Mesenchymal stem cell (in vitro differentiated cells and primary cell): ENCODE measurements at regions not wholly inside any gene's neighbourhood (a gene's known extent, or its start where the extent isn't known, plus 50 kb on each side); places are given as distances from the start of the nearest gene placed in this dataset.

Experiments
- DNase-seq: peaks from one replicate; pipeline ENCODE4 v3.0.0-alpha.2; 2013
- H2AFZ ChIP-seq: one replicate; pipeline ENCODE4 v1.6.1; 2013; ENCODE audit warnings: low read depth, mild to moderate bottlenecking, control low read depth, inconsistent platforms, low read length, moderate library complexity
- H2AK5ac ChIP-seq: 2 replicates; pipeline ENCODE4 v1.6.1; 2013; ENCODE audit warnings: low read length, moderate library complexity, mild to moderate bottlenecking, inconsistent platforms; ENCODE audit not compliant: severe bottlenecking
- H2BK120ac ChIP-seq: one replicate; pipeline ENCODE4 v1.6.1; 2013; ENCODE audit warnings: low read depth, mild to moderate bottlenecking, inconsistent platforms, low read length, moderate library complexity
- H2BK12ac ChIP-seq, 2 experiments: one replicate each; pipeline ENCODE4 v1.6.1; 2013; ENCODE audit warnings: inconsistent platforms in 2 of 2, low read length in 2 of 2, mild to moderate bottlenecking in 2 of 2, moderate library complexity in 2 of 2, control low read depth in 1 of 2
- H2BK15ac ChIP-seq: one replicate; pipeline ENCODE4 v1.6.1; 2013; ENCODE audit warnings: mild to moderate bottlenecking, low read depth, inconsistent platforms; ENCODE audit not compliant: poor library complexity, severe bottlenecking
- H2BK5ac ChIP-seq: 2 replicates; pipeline ENCODE4 v1.6.1; 2013; ENCODE audit warnings: low read depth, mild to moderate bottlenecking, low read length, control low read depth, inconsistent platforms; ENCODE audit not compliant: poor library complexity, severe bottlenecking
- H3K14ac ChIP-seq, 2 experiments: one replicate each; pipeline ENCODE4 v1.6.1; 2013; ENCODE audit warnings: inconsistent platforms in 2 of 2, low read length in 2 of 2, control low read depth in 1 of 2, mild to moderate bottlenecking in 1 of 2, moderate library complexity in 1 of 2
- H3K18ac ChIP-seq, 2 experiments: one replicate each; pipeline ENCODE4 v1.6.1; 2013; ENCODE audit warnings: inconsistent platforms in 2 of 2, low read length in 2 of 2, control low read depth in 1 of 2, low read depth in 1 of 2, mild to moderate bottlenecking in 1 of 2
- H3K23ac ChIP-seq, 2 experiments: one replicate each; pipeline ENCODE4 v1.6.1; 2013; ENCODE audit warnings: inconsistent platforms in 2 of 2, low read length in 2 of 2, mild to moderate bottlenecking in 2 of 2, moderate library complexity in 2 of 2, control low read depth in 1 of 2
- H3K27ac ChIP-seq: 2 replicates; pipeline ENCODE4 v1.5.1; 2013; ENCODE audit warnings: mild to moderate bottlenecking, moderate library complexity, low read length, control low read depth, inconsistent platforms; ENCODE audit not compliant: poor library complexity, severe bottlenecking
- H3K27me3 ChIP-seq, 2 experiments: 2 replicates each; pipeline versions ENCODE4 v1.6.1 to v1.7.0; 2013; ENCODE audit warnings: low read length in 2 of 2, mild to moderate bottlenecking in 2 of 2, moderate library complexity in 2 of 2, control low read depth in 1 of 2, inconsistent platforms in 1 of 2; ENCODE audit not compliant: control insufficient read depth in 1 of 2, insufficient read depth in 1 of 2
- H3K36me3 ChIP-seq, 2 experiments: 2 replicates each; pipeline versions ENCODE4 v1.6.1 to v1.7.0; 2013; ENCODE audit warnings: low read length in 2 of 2, control low read depth in 1 of 2, inconsistent platforms in 1 of 2, low read depth in 1 of 2, mild to moderate bottlenecking in 1 of 2; ENCODE audit not compliant: insufficient read depth in 2 of 2, control insufficient read depth in 1 of 2
- H3K4ac ChIP-seq, 2 experiments: one replicate each; pipeline ENCODE4 v1.6.1; 2013; ENCODE audit warnings: inconsistent platforms in 2 of 2, low read length in 2 of 2, mild to moderate bottlenecking in 2 of 2, moderate library complexity in 2 of 2, control low read depth in 1 of 2, low read depth in 1 of 2
- H3K4me1 ChIP-seq: 2 replicates; pipeline ENCODE4 v1.6.1; 2013; ENCODE audit warnings: low read depth, low read length, control low read depth; ENCODE audit not compliant: control insufficient read depth, insufficient read depth
- H3K4me2 ChIP-seq: 2 replicates; pipeline ENCODE4 v1.6.1; 2013; ENCODE audit warnings: low read length, mild to moderate bottlenecking, inconsistent platforms; ENCODE audit not compliant: poor library complexity, severe bottlenecking
- H3K4me3 ChIP-seq, 2 experiments: 2 replicates each; pipeline versions ENCODE4 v1.5.1 to v1.7.0; 2013; ENCODE audit warnings: low read length in 2 of 2, mild to moderate bottlenecking in 2 of 2, control low read depth in 1 of 2, low read depth in 1 of 2; ENCODE audit not compliant: insufficient read depth in 1 of 2
- H3K79me1 ChIP-seq: replicated peaks from 2 replicates; pipeline ENCODE4 v1.6.1; 2013; ENCODE audit warnings: mild to moderate bottlenecking, control low read depth, low read length, inconsistent platforms; ENCODE audit not compliant: poor library complexity, severe bottlenecking
- H3K9ac ChIP-seq: 2 replicates; pipeline ENCODE4 v1.7.0; 2013; ENCODE audit warnings: mild to moderate bottlenecking, low read length, moderate library complexity
- H3K9me3 ChIP-seq: 2 replicates; pipeline ENCODE4 v1.7.0; 2013; ENCODE audit warnings: mild to moderate bottlenecking, low read length; ENCODE audit not compliant: control insufficient read depth
- H4K8ac ChIP-seq: one replicate; pipeline ENCODE4 v1.6.1; 2013; ENCODE audit warnings: inconsistent platforms, mild to moderate bottlenecking, low read length, moderate library complexity
- H4K91ac ChIP-seq: one replicate; pipeline ENCODE4 v1.6.1; 2013; ENCODE audit warnings: mild to moderate bottlenecking, low read length, inconsistent platforms
- WGBS: methylation state at CpG from one replicate; pipeline ENCODE4 v1.1.7; 2013; ENCODE audit warnings: mixed read lengths; 5-methylcytosine and 5-hydroxymethylcytosine counted together

DNA sequence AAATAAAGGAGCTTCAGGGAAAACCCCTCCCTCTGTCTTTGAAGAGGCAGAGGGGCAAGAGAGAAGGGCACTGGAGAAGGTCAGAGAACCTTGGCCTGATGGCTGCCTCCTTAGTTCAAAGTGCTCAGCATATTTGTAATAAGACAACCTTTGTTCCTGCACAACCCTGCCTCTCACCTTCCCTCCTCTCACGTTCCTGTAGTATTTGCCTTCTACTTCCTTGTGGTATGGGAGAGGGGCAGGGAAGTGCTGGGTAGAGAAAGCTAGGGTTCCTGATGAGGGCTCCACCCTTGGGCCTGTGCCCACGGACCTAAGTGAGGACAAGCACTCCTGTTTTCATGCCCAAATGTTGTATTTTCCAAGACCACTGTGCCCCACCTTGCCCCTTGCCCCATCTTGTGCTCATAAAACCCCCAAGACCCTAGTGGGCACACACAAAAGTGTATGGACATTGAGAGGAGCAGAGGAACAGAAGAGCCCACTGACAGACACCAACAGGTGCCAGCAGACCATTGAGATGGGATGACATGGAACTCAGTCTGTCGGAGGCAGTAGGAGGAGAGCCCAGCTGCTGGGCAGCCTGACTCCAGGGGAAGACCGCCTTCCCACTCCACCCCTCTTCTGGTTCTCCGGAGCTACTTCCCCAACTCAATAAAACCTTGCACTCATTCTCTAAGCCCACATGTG is 261.5 kb upstream of the CCDC196 start:
- Histone ChIP-seq H3K4me3 (no peak overlapping the region), H3K23ac (no peak overlapping the region), H2AFZ (no peak overlapping the region), H3K4me1 (no peaks in the 10 kb centered on the region), H2BK120ac (no peak overlapping the region), H3K36me3 (no peaks in the 10 kb centered on the region), H3K27me3 (no peaks in the 10 kb centered on the region), H3K27ac (no peak overlapping the region), H2AK5ac (no peak overlapping the region), H3K4ac (no peak overlapping the region), H3K18ac (no peak overlapping the region), H3K79me1 (no peaks in the 10 kb centered on the region), H3K14ac (no peak overlapping the region), H2BK5ac (no peak overlapping the region), H3K4me2 (no peak overlapping the region), H4K8ac (no peak overlapping the region), H3K9me3 (peaks cover 4% of the 10 kb centered on the region), H2BK15ac (no peak overlapping the region), H4K91ac (no peak overlapping the region), H2BK12ac (no peak overlapping the region), H3K9ac (no peak overlapping the region)
- DNase-seq: no peak
- WGBS: 70% methylated on average over 2 of the region's 5 CpGs

DNA sequence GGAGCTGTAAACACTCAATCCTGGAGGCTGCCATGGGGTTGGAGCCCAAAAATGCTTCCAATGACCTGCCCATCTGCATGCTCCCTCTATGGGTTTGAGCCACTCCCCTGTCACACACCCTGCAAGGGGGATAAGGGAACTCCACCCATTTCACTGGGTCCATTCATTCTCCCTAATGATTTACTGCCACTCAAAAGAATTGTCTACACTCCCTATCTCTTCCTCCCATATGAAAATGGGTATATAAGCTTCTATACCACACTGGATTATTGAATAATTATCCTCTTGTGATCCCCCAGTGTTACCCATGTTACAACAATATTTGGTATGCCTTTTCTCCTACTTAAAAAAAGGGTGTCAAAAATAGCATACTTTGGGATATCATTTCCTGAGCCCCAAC is 260.8 kb upstream of the CCDC196 start:
- Histone ChIP-seq H3K4me2 (no peak overlapping the region), H3K9ac (no peak overlapping the region), H2BK120ac (no peak overlapping the region), H2BK15ac (no peak overlapping the region), H3K79me1 (no peaks in the 10 kb centered on the region), H2BK5ac (no peak overlapping the region), H3K27ac (no peak overlapping the region), H2AFZ (no peak overlapping the region), H3K18ac (no peak overlapping the region), H3K4me1 (no peaks in the 10 kb centered on the region), H3K36me3 (no peaks in the 10 kb centered on the region), H3K23ac (no peak overlapping the region), H3K14ac (no peak overlapping the region), H2BK12ac (no peak overlapping the region), H3K27me3 (no peaks in the 10 kb centered on the region), H3K9me3 (peaks cover 4% of the 10 kb centered on the region), H4K91ac (no peak overlapping the region), H3K4me3 (no peak overlapping the region), H4K8ac (no peak overlapping the region), H2AK5ac (no peak overlapping the region), H3K4ac (no peak overlapping the region)
- DNase-seq: no peak

DNA sequence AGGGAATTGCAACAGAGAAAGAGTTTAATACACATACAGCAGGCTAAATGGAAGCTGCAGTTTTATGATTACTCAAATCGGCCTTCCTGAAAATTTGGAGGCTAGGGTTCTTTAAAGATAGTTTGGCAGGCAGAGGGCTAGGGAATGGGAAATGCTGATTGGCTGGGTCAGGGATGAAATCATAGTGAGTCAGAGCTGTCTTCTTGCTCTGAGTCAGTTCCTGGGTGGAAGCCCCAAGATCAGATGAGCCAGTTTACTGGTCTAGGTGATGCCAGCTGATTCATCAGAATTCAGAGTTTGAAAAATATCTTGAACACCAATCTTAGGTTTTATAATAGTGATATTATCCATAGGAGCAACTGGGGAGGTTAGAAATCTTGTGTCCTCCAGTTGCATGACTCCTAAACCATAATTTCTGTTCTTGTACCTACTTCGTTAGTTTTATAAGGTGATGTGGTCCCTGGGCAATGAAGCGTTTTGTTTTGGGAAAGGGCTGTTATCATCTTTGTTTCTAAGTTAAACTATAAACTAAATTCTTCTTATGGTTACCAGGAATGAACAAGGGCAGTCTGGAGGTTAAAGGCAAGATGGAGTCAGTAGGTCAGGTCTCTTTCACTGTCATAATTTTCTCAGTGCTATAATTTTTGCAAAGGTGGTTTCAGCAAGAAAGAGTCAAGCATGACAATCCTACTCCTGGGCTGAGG is 257.8 kb upstream of the CCDC196 start:
- Histone ChIP-seq H3K4me3 (no peak overlapping the region), H3K4me1 (no peaks in the 10 kb centered on the region), H2AFZ (no peak overlapping the region), H4K8ac (no peak overlapping the region), H2BK5ac (no peak overlapping the region), H3K23ac (no peak overlapping the region), H3K36me3 (no peaks in the 10 kb centered on the region), H3K27ac (no peak overlapping the region), H3K14ac (no peak overlapping the region), H2AK5ac (no peak overlapping the region), H3K79me1 (no peaks in the 10 kb centered on the region), H4K91ac (no peak overlapping the region), H3K18ac (no peak overlapping the region), H3K4ac (no peak overlapping the region), H2BK120ac (no peak overlapping the region), H3K9me3 (no peaks in the 10 kb centered on the region), H2BK15ac (no peak overlapping the region), H3K9ac (no peak overlapping the region), H3K27me3 (peaks cover 0 to 5% of the 10 kb centered on the region in 2 experiments), H2BK12ac (no peak overlapping the region), H3K4me2 (no peak overlapping the region)
- DNase-seq: no peak
- 83% methylated on average over 3 of the region's 3 CpGs for WGBS

DNA sequence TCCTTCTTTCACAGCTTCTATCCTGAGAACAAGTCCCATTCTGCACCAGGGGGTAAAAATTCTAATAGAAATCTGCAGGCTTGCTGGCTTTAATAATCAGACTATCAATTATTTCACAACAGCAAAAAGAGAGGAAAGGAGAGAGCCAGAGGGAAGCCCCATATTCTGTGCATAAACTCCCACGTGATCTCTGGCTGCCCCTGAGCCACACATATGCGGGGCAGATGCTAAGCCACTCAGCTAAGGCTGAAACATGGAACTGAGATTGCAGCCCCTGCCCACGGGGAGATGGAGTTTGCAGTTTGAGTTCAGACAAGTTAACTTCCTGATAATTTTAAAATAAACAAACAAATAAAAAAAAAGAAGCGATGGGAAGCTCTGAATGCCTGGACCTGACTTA is 254.4 kb upstream of the CCDC196 start:
- no peak overlapping the region for H2BK120ac ChIP-seq
- no peak overlapping the region for H3K4ac ChIP-seq
- peaks cover 0 to 28% of the 10 kb centered on the region in 2 experiments for H3K27me3 ChIP-seq
- no peaks in the 10 kb centered on the region for H3K79me1 ChIP-seq
- H2AFZ ChIP-seq: no peak overlapping the region
- no peak overlapping the region for H2BK15ac ChIP-seq
- no peak overlapping the region for H3K18ac ChIP-seq
- no peak overlapping the region for H3K27ac ChIP-seq
- no peaks in the 10 kb centered on the region for H3K9me3 ChIP-seq
- H3K9ac ChIP-seq: no peak overlapping the region
- no peak overlapping the region for H2BK5ac ChIP-seq
- no peak overlapping the region for H3K14ac ChIP-seq
- H3K23ac ChIP-seq: no peak overlapping the region
- H3K4me2 ChIP-seq: no peak overlapping the region
- H3K36me3 ChIP-seq: no peaks in the 10 kb centered on the region
- H2BK12ac ChIP-seq: no peak overlapping the region
- no peak overlapping the region for H2AK5ac ChIP-seq
- H3K4me1 ChIP-seq: no peaks in the 10 kb centered on the region
- 84% methylated on average over 3 of the region's 4 CpGs for WGBS
- no peak overlapping the region for H3K4me3 ChIP-seq
- no peak for DNase-seq
- no peak overlapping the region for H4K8ac ChIP-seq
- no peak overlapping the region for H4K91ac ChIP-seq
